D341Med (cell line): ENCODE measurements at regions not wholly inside any gene's neighbourhood (a gene's known extent, or its start where the extent isn't known, plus 50 kb on each side); places are given as distances from the start of the nearest gene placed in this dataset.
A peak's percentile ranks its signal among the peaks of the same experiment; 100 is the strongest.
"Not testable (repeated sequence)": the region's sequence is repeated elsewhere in the genome, so short reads cannot be mapped to it uniquely, and the experiment has no call there.

Experiments used
- DNase-seq: peaks from one replicate; pipeline ENCODE4 v3.0.0; 2012; ENCODE audit warnings: low spot score

GRCh38 chr2:238750212-238750904 lies 97.5 kb upstream of the TWIST2 start:
- no peak for DNase-seq

GRCh38 chr2:238754259-238754658 lies 93.6 kb upstream of the TWIST2 start:
- no peak for DNase-seq

DNA sequence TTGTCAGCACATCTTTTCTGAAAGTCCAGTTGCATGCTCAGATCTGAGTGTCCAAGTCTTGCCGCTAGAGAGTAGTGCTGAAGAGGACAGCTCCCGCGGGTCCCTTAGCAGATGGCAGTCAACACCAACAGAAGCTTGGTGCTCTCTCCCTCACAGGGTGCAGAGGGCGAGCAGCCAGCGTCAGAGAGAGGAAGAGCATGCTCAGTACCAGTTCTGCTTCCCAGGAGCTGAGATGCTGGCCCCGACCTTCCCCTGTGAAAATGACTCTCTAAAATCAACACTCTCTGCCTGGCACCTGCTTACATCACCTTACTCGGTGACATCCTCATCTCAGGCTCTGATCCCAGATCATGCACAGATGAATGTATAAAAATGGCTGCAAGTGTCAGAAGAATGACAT lies 86.0 kb upstream of the TWIST2 start:
- no peak for DNase-seq

DNA sequence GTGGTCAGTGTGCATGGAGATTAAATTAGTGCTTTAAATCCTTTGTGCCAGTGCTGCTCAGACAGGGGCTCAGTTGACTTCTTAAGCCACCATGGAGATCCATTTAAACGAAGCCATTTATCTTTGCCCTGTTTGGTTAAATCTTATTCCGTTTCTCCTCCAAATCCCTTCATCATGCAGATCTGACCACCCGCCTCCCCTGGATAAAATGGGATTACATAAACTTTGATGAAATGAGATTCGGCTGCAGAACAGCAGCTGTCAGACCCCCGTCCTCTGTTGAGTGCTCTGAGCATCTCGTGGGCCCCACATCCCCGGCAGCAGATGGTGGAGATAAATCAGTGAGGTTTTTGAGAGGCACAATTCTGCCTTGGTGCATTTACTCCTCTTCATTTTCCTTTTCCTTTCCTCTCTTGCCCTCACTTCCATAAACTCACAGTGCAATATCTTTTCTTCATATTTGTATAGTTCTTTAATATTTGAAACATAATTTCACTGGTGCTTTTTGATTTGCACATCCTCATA lies 84.4 kb upstream of the TWIST2 start:
- no peak for DNase-seq

GRCh38 chr2:238765590-238765989 lies 82.3 kb upstream of the TWIST2 start:
- DNase-seq: no peak

DNA sequence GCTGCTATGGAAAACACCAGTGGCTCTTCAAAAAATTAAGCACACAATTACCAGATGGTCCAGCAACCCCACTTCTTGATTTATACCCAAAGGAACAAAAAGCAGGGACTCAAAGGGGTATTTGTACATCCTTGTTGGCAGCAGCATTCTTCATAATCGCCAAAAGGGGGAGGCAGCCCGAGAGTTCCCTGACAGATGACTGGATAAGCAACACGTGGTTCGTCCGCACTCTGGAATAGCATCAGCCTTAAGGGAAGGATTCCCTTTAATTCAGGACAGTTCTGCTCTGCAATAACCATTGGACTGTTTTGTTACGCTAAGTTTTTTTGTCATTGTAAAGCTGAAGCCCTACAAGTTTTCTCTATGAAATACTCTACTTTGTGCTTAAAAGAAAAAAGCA lies 76.7 kb upstream of the TWIST2 start:
- DNase-seq: no peak

- DNase-seq: no peak
These were observed 76.2 kb upstream of the TWIST2 start for GRCh38 chr2:238771639-238772038.

- DNase-seq: no peak
These were observed 75.1 kb upstream of the TWIST2 start for GRCh38 chr2:238772635-238773297.

- no peak for DNase-seq
These were observed 74.4 kb upstream of the TWIST2 start for GRCh38 chr2:238773472-238773871.

GRCh38 chr2:238774071-238774470 lies 73.8 kb upstream of the TWIST2 start:
- DNase-seq: no peak

DNA sequence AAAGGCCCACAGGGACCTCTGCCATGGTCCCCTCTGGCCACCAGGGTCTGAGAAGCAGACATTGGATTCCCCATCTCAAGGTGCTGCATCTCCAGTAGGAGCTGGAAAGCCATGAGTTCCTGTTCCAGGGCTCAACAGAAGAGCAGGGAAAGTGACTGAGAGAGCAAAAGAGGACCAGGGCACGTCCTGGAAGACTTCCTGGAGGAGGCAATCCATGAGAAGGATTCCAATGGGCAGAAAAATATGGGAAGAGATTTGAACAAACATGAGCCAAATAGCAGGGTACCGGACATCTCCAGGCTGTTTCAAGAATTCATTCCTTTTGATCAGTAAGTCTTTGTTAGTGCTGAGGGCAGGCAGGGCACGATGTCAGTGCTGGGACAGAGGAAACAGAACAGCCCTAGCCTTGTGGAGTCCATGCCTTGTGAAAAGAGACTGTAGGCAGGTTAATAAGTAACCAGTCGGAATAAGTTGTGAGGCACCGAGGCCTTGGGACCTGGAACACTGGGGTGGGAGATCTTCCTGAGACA lies 72.8 kb upstream of the TWIST2 start:
- DNase-seq: no peak

DNA sequence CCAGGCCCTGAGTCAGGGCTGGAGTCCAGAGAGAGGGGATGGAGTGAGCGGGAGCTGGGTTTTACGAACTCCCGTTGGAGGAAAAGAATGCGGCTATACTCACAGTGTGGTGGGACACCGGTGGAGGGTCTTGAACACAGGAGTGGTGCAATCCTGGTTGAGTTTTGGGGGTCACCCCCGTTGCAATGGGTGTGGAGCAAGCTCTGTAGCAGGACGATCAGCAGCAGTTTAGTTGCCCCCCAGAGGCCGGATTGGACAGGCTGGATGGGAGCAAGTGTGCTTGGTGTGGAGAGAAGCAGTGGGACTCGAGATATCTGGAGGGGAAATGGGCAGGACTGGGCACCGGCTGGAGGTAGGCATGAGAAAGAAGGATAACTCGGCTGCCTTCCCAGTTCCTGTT lies 72.3 kb upstream of the TWIST2 start:
- DNase-seq: no peak

- no peak for DNase-seq
These were observed 71.7 kb upstream of the TWIST2 start for GRCh38 chr2:238776003-238776760.

DNA sequence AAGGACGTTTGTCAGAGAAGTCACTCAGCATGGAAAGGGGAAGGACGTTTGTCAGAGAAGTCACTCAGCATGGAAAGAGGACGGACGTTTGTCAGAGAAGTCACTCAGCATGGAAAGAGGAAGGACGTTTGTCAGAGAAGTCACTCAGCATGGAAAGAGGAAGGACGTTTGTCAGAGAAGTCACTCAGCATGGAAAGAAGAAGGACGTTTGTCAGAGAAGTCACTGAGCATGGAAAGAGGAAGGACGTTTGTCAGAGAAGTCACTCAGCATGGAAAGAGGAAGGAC lies 71.2 kb upstream of the TWIST2 start:
- DNase-seq: not testable (repeated sequence)

DNA sequence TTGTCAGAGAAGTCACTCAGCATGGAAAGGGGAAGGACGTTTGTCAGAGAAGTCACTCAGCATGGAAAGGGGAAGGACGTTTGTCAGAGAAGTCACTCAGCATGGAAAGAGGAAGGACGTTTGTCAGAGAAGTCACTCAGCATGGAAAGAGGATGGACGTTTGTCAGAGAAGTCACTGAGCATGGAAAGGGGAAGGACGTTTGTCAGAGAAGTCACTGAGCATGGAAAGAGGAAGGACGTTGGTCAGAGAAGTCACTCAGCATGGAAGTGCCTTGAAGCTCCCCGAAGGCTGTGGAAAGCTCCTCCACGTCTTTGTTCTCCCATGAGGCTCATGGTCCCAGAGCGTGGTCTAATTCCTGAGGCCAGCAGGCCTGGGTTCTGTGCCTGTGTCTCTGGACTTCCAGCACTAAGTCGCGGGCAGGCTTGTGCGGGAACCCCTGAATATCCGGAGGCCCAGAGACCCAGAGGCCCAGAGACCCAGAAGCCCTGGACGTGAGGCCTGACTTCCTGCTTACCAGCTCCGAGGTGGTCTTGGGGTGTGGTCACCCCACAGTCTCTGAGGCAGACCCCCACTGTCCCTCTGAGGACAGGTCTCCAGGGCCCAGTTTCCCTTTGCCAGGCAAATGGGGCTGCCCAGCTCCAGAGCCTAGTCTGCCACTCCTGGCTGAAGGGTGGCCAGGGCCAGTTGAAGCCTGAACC lies 70.4 kb upstream of the TWIST2 start:
- no peak for DNase-seq

GRCh38 chr2:238784671-238785527 lies 63.0 kb upstream of the TWIST2 start:
- peak; percentile 77 for DNase-seq

DNA sequence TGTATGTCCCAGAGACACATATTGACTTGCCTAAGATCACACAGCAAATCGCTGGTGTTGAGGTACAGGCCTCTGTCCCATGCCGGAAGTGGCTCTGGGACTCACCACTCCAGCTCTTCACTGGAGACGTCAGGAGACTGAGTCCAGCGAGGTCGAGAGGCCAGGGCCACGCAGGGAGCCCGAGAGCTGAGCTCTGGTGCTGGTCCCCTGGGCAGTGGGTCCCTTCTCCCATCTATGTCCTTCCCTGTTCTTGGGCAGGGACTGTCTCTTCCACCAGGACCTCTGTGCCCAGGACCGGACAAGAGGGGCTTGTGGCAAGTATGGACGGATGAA lies 62.4 kb upstream of the TWIST2 start:
- DNase-seq: no peak

DNA sequence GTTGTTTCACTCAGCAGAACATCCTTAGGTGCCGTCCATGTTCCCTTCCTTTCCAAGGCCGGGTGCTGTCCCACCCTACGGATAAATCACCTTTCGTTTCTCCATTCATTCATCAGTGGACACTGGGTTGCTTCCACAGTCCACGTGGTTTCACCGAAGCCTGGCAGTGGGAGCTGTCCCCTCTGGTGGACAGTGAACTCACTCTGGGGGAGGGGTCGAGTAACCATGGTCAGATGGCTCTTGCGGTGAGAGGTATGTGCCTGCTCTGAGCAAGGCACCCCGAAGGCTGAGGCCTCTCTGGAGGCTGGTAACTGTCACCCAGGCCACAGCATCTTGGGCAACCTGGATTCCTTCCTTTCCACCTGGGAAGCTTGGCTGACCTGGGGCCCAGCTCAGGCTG lies 61.5 kb upstream of the TWIST2 start:
- DNase-seq: no peak

DNA sequence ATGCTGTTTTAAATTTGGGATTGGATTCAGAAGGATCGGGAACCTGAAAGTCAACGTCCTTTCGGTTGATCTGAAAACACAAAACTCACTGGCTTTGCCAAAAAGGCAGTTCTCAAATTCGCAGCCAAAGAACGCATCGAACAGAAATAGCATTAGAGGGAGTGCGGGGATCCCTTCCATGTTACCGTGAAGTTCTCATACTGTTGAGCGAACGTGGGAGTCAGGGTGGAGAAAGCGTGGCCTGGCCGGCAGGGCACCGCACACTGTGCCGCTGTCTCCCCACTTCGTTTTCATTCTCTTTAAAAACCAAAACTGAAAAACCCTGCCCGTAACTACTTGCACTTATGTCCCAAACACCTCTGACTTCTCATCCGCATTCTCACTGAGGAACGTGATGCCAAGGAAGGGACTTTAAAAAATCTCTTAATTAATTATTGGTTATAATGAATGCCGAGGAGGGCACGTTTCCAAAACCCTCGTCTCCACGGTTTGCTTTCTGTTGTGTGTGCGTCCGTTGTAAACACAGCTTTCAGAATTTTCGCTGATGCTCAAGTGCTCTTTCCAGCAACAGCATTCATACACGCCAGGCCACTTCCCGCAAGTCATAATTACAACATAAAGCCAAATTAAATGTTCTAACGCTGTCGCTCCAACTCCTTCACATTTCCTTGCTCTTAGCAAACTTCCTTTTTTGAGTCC lies 60.9 kb upstream of the TWIST2 start:
- DNase-seq: no peak

DNA sequence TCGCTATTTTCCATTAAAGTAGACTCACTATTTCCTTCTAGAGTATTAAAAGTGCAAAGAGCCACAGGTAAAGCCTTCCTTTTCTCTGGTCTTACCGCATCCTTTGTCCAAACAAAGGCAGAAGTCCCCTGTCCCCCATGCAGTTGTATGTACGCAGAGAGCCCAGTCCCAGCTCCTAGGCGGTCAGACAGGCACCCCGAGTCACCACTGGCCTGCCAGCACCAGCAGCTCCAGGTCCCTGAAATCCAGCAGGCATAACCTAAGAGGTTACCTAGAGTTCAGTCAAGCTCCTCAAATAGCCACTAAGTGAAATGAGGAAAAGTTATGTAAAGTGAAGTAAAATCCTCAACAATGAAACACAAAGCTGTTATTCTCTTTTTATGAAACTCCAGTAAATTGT lies 60.4 kb upstream of the TWIST2 start:
- no peak for DNase-seq

DNA sequence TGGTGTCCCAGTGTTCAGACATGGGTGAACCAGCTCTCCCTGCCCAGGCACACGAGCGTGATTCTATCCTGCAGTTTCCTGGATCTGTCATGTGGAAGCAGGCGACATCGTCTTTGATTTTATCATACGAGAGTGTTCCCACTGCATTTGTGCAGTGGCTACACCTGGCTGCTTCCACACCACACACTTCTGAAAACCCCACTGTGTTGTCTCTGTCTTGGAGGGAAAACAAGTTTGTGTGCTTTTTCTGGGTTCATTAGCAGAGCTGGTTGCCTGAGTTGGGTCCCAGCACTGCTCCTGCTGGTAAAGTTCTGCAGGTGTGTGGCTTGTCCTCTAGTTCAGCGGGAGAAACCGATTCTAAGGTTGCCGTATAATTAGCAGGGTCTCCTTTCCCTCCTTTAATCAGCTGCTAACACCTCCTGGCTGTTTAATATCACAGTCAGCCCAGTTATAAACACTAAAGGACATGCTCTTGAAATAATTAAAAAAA lies 58.5 kb upstream of the TWIST2 start:
- DNase-seq: no peak
